HG03095 (cell line): ENCODE measurements at regions not wholly inside any gene's neighbourhood (a gene's known extent, or its start where the extent isn't known, plus 50 kb on each side); places are given as distances from the start of the nearest gene placed in this dataset.
"Not testable (repeated sequence)": the region's sequence is repeated elsewhere in the genome, so short reads cannot be mapped to it uniquely, and the experiment has no call there.

Source experiments
- ATAC-seq: cut with Tn5 transposase; IDR thresholded peaks from one replicate; pipeline ENCODE4 v1.9.1; 2021; ENCODE audit warnings: moderate library complexity; ENCODE audit not compliant: unreplicated experiment

GRCh38 chr5:118107246-118107645, 881.1 kb downstream of the DTWD2 start:
- not testable (repeated sequence) for ATAC-seq

GRCh38 chr5:118098716-118099115, 889.6 kb downstream of the DTWD2 start:
- no peak for ATAC-seq

GRCh38 chr5:118095115-118095514, 893.2 kb downstream of the DTWD2 start:
- ATAC-seq, result no peak

- ATAC-seq, result no peak
Observed at GRCh38 chr5:118088448-118088847, 899.9 kb downstream of the DTWD2 start.

- no peak for ATAC-seq
Observed at GRCh38 chr5:118076490-118076889, 911.9 kb downstream of the DTWD2 start.

GRCh38 chr5:118070041-118070440, 918.3 kb downstream of the DTWD2 start:
- ATAC-seq, result no peak

GRCh38 chr5:118069452-118069851, 918.9 kb downstream of the DTWD2 start:
- no peak for ATAC-seq

GRCh38 chr5:118068886-118069285, 919.5 kb downstream of the DTWD2 start:
- no peak for ATAC-seq

GRCh38 chr5:118063836-118064235, 924.5 kb downstream of the DTWD2 start:
- ATAC-seq, result not testable (repeated sequence)

- no peak for ATAC-seq
Observed at GRCh38 chr5:118060833-118061232, 927.5 kb downstream of the DTWD2 start.

GRCh38 chr5:118052503-118052902, 935.8 kb downstream of the DTWD2 start:
- no peak for ATAC-seq

- ATAC-seq, result no peak
Observed at GRCh38 chr5:118044169-118044568, 944.2 kb downstream of the DTWD2 start.

- no peak for ATAC-seq
Observed at GRCh38 chr5:118043531-118043930, 944.8 kb downstream of the DTWD2 start.

- no peak for ATAC-seq
Observed at GRCh38 chr5:118042076-118042475, 946.3 kb downstream of the DTWD2 start.

GRCh38 chr5:118040496-118040895, 947.9 kb downstream of the DTWD2 start:
- no peak for ATAC-seq

- no peak for ATAC-seq
Observed at GRCh38 chr5:118033686-118034338, 954.5 kb downstream of the DTWD2 start.

GRCh38 chr5:118029807-118030206, 958.5 kb downstream of the DTWD2 start:
- no peak for ATAC-seq

- ATAC-seq, result no peak
Observed at GRCh38 chr5:118022062-118022461, 966.3 kb downstream of the DTWD2 start.

GRCh38 chr5:118017536-118017935, 970.8 kb downstream of the DTWD2 start:
- ATAC-seq, result no peak

GRCh38 chr5:118016396-118016795, 972.0 kb downstream of the DTWD2 start:
- no peak for ATAC-seq

GRCh38 chr5:118015511-118015910, 972.8 kb downstream of the DTWD2 start:
- ATAC-seq, result no peak

GRCh38 chr5:118009741-118010297, 978.5 kb downstream of the DTWD2 start:
- ATAC-seq, result no peak

- ATAC-seq, result no peak
Observed at GRCh38 chr5:118008779-118009178, 979.6 kb downstream of the DTWD2 start.
